OCI-LY1 (cell line): ENCODE measurements at regions not wholly inside any gene's neighbourhood (a gene's known extent, or its start where the extent isn't known, plus 50 kb on each side); places are given as distances from the start of the nearest gene placed in this dataset.

ENCODE experiments used
- H2AFZ ChIP-seq: fragments of 200-600 bp; sonication (generic), shearing (Covaris generic); 2 replicates; pipeline ENCODE4 v1.6.0; 2014; ENCODE audit warnings: antibody characterized with exemption, mild to moderate bottlenecking, low read length
- H3F3A ChIP-seq: fragments of 200-600 bp; sonication (generic), shearing (Covaris generic); 2 replicates; pipeline ENCODE4 v1.6.0; 2014; ENCODE audit warnings: mild to moderate bottlenecking, antibody characterized with exemption, low read length, moderate library complexity; ENCODE audit not compliant: insufficient read depth
- H3K27ac ChIP-seq: fragments of 200-600 bp; sonication (generic); 2 replicates; pipeline ENCODE4 v1.5.1; 2014; ENCODE audit warnings: low read length, mixed run types, mild to moderate bottlenecking, low read depth; ENCODE audit not compliant: poor library complexity, severe bottlenecking
- H3K27me3 ChIP-seq: fragments of 200-600 bp; sonication (generic); 2 replicates; pipeline ENCODE4 v1.6.0; 2014; ENCODE audit warnings: antibody characterized with exemption, mild to moderate bottlenecking, low read length, moderate library complexity; ENCODE audit not compliant: insufficient read depth
- H3K36me3 ChIP-seq: fragments of 200-600 bp; sonication (generic); 2 replicates; pipeline ENCODE4 v1.6.1; 2014; ENCODE audit warnings: mild to moderate bottlenecking, antibody characterized with exemption, low read length, moderate library complexity, mixed read lengths; ENCODE audit not compliant: insufficient read depth
- H3K4me1 ChIP-seq: fragments of 200-600 bp; sonication (generic); 2 replicates; pipeline ENCODE4 v1.5.1; 2014; ENCODE audit warnings: mild to moderate bottlenecking, low read length, moderate library complexity; ENCODE audit not compliant: insufficient read depth, severe bottlenecking
- H3K4me2 ChIP-seq: fragments of 200-600 bp; sonication (generic), shearing (Covaris generic); 2 replicates; pipeline ENCODE4 v1.6.1; 2014; ENCODE audit warnings: low read length
- H3K4me3 ChIP-seq: fragments of 200-600 bp; sonication (generic); 2 replicates; pipeline ENCODE4 v1.5.1; 2014; ENCODE audit warnings: low read length, low read depth, mild to moderate bottlenecking, mixed read lengths; ENCODE audit not compliant: poor library complexity, severe bottlenecking
- H3K79me2 ChIP-seq: fragments of 200-600 bp; shearing (Covaris generic); 2 replicates; pipeline ENCODE4 v1.6.1; 2016; ENCODE audit warnings: mixed run types, low read length, mixed read lengths; ENCODE audit not compliant: insufficient read depth
- H3K9ac ChIP-seq: fragments of 200-600 bp; sonication (generic), shearing (Covaris generic); 2 replicates; pipeline ENCODE4 v1.6.1; 2014; ENCODE audit warnings: mild to moderate bottlenecking, low read length, mixed read lengths
- H3K9me2 ChIP-seq: fragments of 200-600 bp; sonication (generic), shearing (Covaris generic); 2 replicates; pipeline ENCODE4 v1.6.1; 2014; ENCODE audit warnings: low read depth, mild to moderate bottlenecking, low read length, mixed read lengths
- H3K9me3 ChIP-seq: fragments of 200-600 bp; shearing (Covaris generic); 2 replicates; pipeline ENCODE4 v1.6.1; 2014; ENCODE audit warnings: low read length, mixed read lengths
- H4K20me1 ChIP-seq: fragments of 200-600 bp; sonication (generic), shearing (Covaris generic); 2 replicates; pipeline ENCODE4 v1.6.0; 2016; ENCODE audit warnings: mild to moderate bottlenecking, low read length; ENCODE audit not compliant: insufficient read depth
- CTCF ChIP-seq: fragments of 200-600 bp; sonication (generic), shearing (Covaris generic); IDR thresholded peaks from 2 replicates; pipeline ENCODE4 v1.5.1; 2017; ENCODE audit warnings: mild to moderate bottlenecking, antibody characterized with exemption, low read length, moderate library complexity, mixed read lengths
- EZH2 ChIP-seq: fragments of 200-600 bp; sonication (generic), shearing (Covaris generic); IDR thresholded peaks from 2 replicates; pipeline ENCODE4 v1.8.0; 2017; ENCODE audit warnings: borderline replicate concordance, mixed run types, mild to moderate bottlenecking, antibody characterized with exemption, low read length, moderate library complexity, mixed read lengths

- no peaks in the 10 kb centered on the region for H3K9me2 ChIP-seq
- no peaks in the 10 kb centered on the region for H3F3A ChIP-seq
- no peak overlapping the region for H3K4me3 ChIP-seq
- no peaks in the 10 kb centered on the region for H3K27me3 ChIP-seq
- H3K9me3 ChIP-seq = no peaks in the 10 kb centered on the region
- no peaks in the 10 kb centered on the region for H3K79me2 ChIP-seq
- H3K36me3 ChIP-seq = no peaks in the 10 kb centered on the region
- TF ChIP-seq CTCF (no peak), EZH2 (no peak)
- H3K9ac ChIP-seq = no peak overlapping the region
- no peak overlapping the region for H3K27ac ChIP-seq
- H3K4me2 ChIP-seq = no peak overlapping the region
- H3K4me1 ChIP-seq = no peaks in the 10 kb centered on the region
- no peaks in the 10 kb centered on the region for H4K20me1 ChIP-seq
- no peak overlapping the region for H2AFZ ChIP-seq
These were observed 702.3 kb downstream of the DIAPH3 start for GRCh38 chr13:59461411-59461810.

- H3K4me3 ChIP-seq = no peak overlapping the region
- no peaks in the 10 kb centered on the region for H3K27me3 ChIP-seq
- H3K79me2 ChIP-seq = no peaks in the 10 kb centered on the region
- H3K4me2 ChIP-seq = no peak overlapping the region
- no peaks in the 10 kb centered on the region for H3K9me2 ChIP-seq
- no peak overlapping the region for H3K27ac ChIP-seq
- no peaks in the 10 kb centered on the region for H3K9me3 ChIP-seq
- no peaks in the 10 kb centered on the region for H3F3A ChIP-seq
- H4K20me1 ChIP-seq = no peaks in the 10 kb centered on the region
- no peak overlapping the region for H2AFZ ChIP-seq
- no peaks in the 10 kb centered on the region for H3K4me1 ChIP-seq
- H3K9ac ChIP-seq = no peak overlapping the region
- TF ChIP-seq CTCF (no peak), EZH2 (no peak)
- H3K36me3 ChIP-seq = no peaks in the 10 kb centered on the region
These were observed 700.7 kb downstream of the DIAPH3 start for GRCh38 chr13:59463023-59463422.

- TF ChIP-seq EZH2 (no peak), CTCF (no peak)
- no peak overlapping the region for H3K9ac ChIP-seq
- no peak overlapping the region for H3K4me3 ChIP-seq
- H3F3A ChIP-seq = no peaks in the 10 kb centered on the region
- H3K4me1 ChIP-seq = no peaks in the 10 kb centered on the region
- H3K27ac ChIP-seq = no peak overlapping the region
- H3K36me3 ChIP-seq = no peaks in the 10 kb centered on the region
- H3K4me2 ChIP-seq = no peak overlapping the region
- H3K79me2 ChIP-seq = no peaks in the 10 kb centered on the region
- H4K20me1 ChIP-seq = no peaks in the 10 kb centered on the region
- no peaks in the 10 kb centered on the region for H3K9me2 ChIP-seq
- no peaks in the 10 kb centered on the region for H3K27me3 ChIP-seq
- no peak overlapping the region for H2AFZ ChIP-seq
- H3K9me3 ChIP-seq = no peaks in the 10 kb centered on the region
These were observed 698.8 kb downstream of the DIAPH3 start for GRCh38 chr13:59464926-59465325.
